ENCODE measurements at regions not wholly inside any gene's neighbourhood (a gene's known extent, or its start where the extent isn't known, plus 50 kb on each side); places are given as distances from the start of the nearest gene placed in this dataset.

GRCh38 chr14:83023369-83023768, 1489.7 kb upstream of the SEL1L start:
- Histone ChIP-seq H3K9me3 (no peaks in the 10 kb centered on the region), H3K36me3 (no peaks in the 10 kb centered on the region), H3K4me3 (no peak overlapping the region), H3K4me1 (no peaks in the 10 kb centered on the region), H3K27me3 (no peaks in the 10 kb centered on the region), H3K27ac (no peak overlapping the region)
- TF ChIP-seq POLR2A (IDR thresholded peaks at IDR 0.05) (no peak), CTCF (IDR thresholded peaks at IDR 0.05) (no peak)
- DNase-seq (no peak), ATAC-seq (no peak)
- intact Hi-C loops (cut with DNase I): no loop called here
- 58% methylated on average over 3 of the region's 3 CpGs for WGBS (ENCODE audit: insufficient coverage, low coverage, low lambda C conversion rate, missing lambda C conversion rate)

GRCh38 chr14:83041224-83041623, 1507.6 kb upstream of the SEL1L start:
- Histone ChIP-seq H3K4me3 (no peak overlapping the region), H3K9me3 (no peaks in the 10 kb centered on the region), H3K27me3 (no peaks in the 10 kb centered on the region), H3K27ac (no peak overlapping the region), H3K4me1 (no peaks in the 10 kb centered on the region), H3K36me3 (no peaks in the 10 kb centered on the region)
- intact Hi-C loops (cut with DNase I): no loop called here
- ATAC-seq (no peak), DNase-seq (no peak)
- TF ChIP-seq POLR2A (IDR thresholded peaks at IDR 0.05): no peak
- no peak for TF ChIP-seq CTCF (IDR thresholded peaks at IDR 0.05)
- 42% methylated on average over 2 of the region's 2 CpGs for WGBS (ENCODE audit: insufficient coverage, low coverage, low lambda C conversion rate, missing lambda C conversion rate)

- DNase-seq (no peak), ATAC-seq (no peak)
- no peaks in the 10 kb centered on the region for H3K9me3 ChIP-seq
- no peak overlapping the region for H3K27ac ChIP-seq
- intact Hi-C loops (cut with DNase I): no loop called here
- H3K36me3 ChIP-seq: no peaks in the 10 kb centered on the region
- 38% methylated on average over 2 of the region's 2 CpGs for WGBS (ENCODE audit: insufficient coverage, low coverage, low lambda C conversion rate, missing lambda C conversion rate)
- no peaks in the 10 kb centered on the region for H3K27me3 ChIP-seq
- H3K4me3 ChIP-seq: no peak overlapping the region
- no peaks in the 10 kb centered on the region for H3K4me1 ChIP-seq
- no peak for TF ChIP-seq CTCF (IDR thresholded peaks at IDR 0.05)
- TF ChIP-seq POLR2A (IDR thresholded peaks at IDR 0.05): no peak
These were observed 1509.2 kb upstream of the SEL1L start for GRCh38 chr14:83042858-83043257.

- DNase-seq (no peak), ATAC-seq (no peak)
- Histone ChIP-seq H3K4me1 (no peaks in the 10 kb centered on the region), H3K9me3 (no peaks in the 10 kb centered on the region), H3K27me3 (no peaks in the 10 kb centered on the region), H3K36me3 (no peaks in the 10 kb centered on the region), H3K27ac (no peak overlapping the region), H3K4me3 (no peak overlapping the region)
- WGBS (ENCODE audit: insufficient coverage, low coverage, low lambda C conversion rate, missing lambda C conversion rate): 43% methylated on average over 1 of the region's 1 CpG
- intact Hi-C loops (cut with DNase I): no loop called here
- TF ChIP-seq CTCF (IDR thresholded peaks at IDR 0.05): no peak
- no peak for TF ChIP-seq POLR2A (IDR thresholded peaks at IDR 0.05)
These were observed 1510.3 kb upstream of the SEL1L start for GRCh38 chr14:83044001-83044400.
